ENCODE measurements at regions not wholly inside any gene's neighbourhood (a gene's known extent, or its start where the extent isn't known, plus 50 kb on each side); places are given as distances from the start of the nearest gene placed in this dataset.

DNA sequence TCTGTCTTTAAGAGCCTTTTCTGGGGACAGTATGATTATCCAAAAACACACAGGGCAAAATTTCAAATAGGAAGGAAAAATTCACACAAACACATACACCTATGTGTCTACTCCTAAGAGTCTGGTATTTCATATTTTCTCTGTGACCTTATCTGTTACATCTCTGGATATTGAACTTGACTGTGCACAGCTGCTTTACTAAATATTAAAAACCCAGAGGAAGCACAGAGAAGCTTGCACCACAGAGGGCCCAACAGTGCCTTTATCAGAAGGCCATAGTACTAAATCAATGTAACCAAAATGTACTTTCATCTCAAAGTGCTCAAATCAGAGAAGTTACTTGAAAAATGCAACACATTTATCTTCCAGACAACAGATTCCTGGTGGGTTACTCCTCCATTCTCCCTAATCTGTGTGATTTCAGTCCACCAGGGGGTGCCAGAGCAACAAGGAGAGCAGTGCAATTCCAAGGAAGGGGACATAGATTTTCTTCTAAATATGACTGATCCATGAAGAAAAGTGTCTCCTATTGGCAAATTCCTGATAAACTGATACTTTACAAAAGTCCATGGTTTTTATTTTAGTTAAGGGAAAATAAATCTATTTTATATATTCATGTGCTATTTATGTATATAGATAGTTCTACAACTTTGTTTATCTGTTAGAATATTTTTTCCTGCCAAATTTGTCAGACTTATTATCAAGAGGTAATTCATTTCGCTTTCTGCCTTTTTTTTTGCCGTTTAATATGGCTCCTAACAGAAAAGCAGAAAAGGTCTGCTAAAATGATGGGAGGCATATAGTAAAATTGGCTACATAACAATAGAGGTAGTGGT is 617.6 kb downstream of the LRFN5 start:
- TF ChIP-seq, protein P1, sequence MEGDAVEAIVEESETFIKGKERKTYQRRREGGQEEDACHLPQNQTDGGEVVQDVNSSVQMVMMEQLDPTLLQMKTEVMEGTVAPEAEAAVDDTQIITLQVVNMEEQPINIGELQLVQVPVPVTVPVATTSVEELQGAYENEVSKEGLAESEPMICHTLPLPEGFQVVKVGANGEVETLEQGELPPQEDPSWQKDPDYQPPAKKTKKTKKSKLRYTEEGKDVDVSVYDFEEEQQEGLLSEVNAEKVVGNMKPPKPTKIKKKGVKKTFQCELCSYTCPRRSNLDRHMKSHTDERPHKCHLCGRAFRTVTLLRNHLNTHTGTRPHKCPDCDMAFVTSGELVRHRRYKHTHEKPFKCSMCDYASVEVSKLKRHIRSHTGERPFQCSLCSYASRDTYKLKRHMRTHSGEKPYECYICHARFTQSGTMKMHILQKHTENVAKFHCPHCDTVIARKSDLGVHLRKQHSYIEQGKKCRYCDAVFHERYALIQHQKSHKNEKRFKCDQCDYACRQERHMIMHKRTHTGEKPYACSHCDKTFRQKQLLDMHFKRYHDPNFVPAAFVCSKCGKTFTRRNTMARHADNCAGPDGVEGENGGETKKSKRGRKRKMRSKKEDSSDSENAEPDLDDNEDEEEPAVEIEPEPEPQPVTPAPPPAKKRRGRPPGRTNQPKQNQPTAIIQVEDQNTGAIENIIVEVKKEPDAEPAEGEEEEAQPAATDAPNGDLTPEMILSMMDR (IDR thresholded peaks at IDR 0.05): peak; percentile 23 to 70 (median 62)
- no peak for TF ChIP-seq POLR2A (IDR thresholded peaks at IDR 0.05)
- no peak for TF ChIP-seq POLR2AphosphoS5 (IDR thresholded peaks at IDR 0.05; ENCODE audit: insufficient read depth in 1 of 2, low read depth in 1 of 2)
